Keratinocyte (primary cell): ENCODE measurements at regions not wholly inside any gene's neighbourhood (a gene's known extent, or its start where the extent isn't known, plus 50 kb on each side); places are given as distances from the start of the nearest gene placed in this dataset.

Source experiments
- CTCF ChIP-seq, 3 experiments: IDR thresholded peaks in 1 of 3; conservative IDR thresholded peaks in 1 of 3; optimal IDR thresholded peaks in 1 of 3; 2 replicates in 2 of 3; 3 replicates in 1 of 3; pipeline versions ENCODE3 to v1.5.1; 2011; ENCODE audit warnings: low read length in 3 of 3, mild to moderate bottlenecking in 3 of 3, moderate library complexity in 2 of 3, control low read depth in 1 of 3, inconsistent platforms in 1 of 3; ENCODE audit not compliant: insufficient read depth in 2 of 3; ENCODE audit errors: extremely low read depth in 1 of 3
- EZH2 ChIP-seq: IDR thresholded peaks from one replicate; pipeline ENCODE4 v1.6.1; 2012; ENCODE audit warnings: inconsistent platforms, mild to moderate bottlenecking, low read length, moderate library complexity

DNA sequence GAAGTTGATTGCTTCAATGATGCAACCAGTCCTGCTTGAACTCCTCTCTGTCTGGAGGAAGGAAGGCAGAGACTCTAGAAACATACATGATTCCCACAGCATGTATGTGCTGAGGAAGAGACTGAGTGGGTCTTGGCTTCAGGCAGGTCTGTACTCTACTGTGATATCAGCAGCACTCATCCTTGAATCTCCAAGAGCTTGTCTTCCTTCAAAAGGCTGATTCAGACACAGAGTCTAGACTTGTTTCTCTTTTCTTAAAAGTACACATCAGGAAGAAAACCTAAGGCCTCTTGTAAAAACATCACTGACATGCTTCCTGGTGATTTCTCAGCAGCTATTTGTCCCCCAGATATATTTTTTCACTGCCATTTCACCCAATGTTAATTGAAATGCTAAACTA is 155.7 kb upstream of the HEY2 start:
- TF ChIP-seq CTCF (optimal IDR thresholded peaks at IDR 0.05 in 1 of 3, IDR thresholded peaks at IDR 0.05 in 1 of 3, conservative IDR thresholded peaks at IDR 0.05 in 1 of 3; ENCODE audit: extremely low read depth in 1 of 3, insufficient read depth in 2 of 3, low read length in 3 of 3) (no peak), EZH2 (no peak)
